ENCODE measurements at regions not wholly inside any gene's neighbourhood (a gene's known extent, or its start where the extent isn't known, plus 50 kb on each side); places are given as distances from the start of the nearest gene placed in this dataset.
A peak's percentile ranks its signal among the peaks of the same experiment; 100 is the strongest.

- no peak for ATAC-seq
- TF ChIP-seq OSR1 (CRISPR knock-in tag; IDR thresholded peaks at IDR 0.05) (no peak), GLIS3 (CRISPR knock-in tag; IDR thresholded peaks at IDR 0.05) (no peak)
Observed at GRCh38 chr9:71465392-71465791, 302.9 kb downstream of the CEMIP2 start.

GRCh38 chr9:71459082-71459481 lies 309.2 kb downstream of the CEMIP2 start:
- TF ChIP-seq ISL1 (CRISPR knock-in tag; IDR thresholded peaks at IDR 0.05) (no peak), ARNTL (CRISPR knock-in tag; IDR thresholded peaks at IDR 0.05; ENCODE audit: borderline replicate concordance, low read depth) (no peak), PPARA (CRISPR knock-in tag; IDR thresholded peaks at IDR 0.05; ENCODE audit: borderline replicate concordance) (no peak), CSDC2 (CRISPR knock-in tag; IDR thresholded peaks at IDR 0.05) (no peak)

GRCh38 chr9:71446473-71447411 lies 321.6 kb downstream of the CEMIP2 start:
- peak; percentile 98 for ATAC-seq
- no peak for TF ChIP-seq ARNTL (CRISPR knock-in tag; IDR thresholded peaks at IDR 0.05; ENCODE audit: borderline replicate concordance, low read depth)
- no peak for TF ChIP-seq ZFP3 (CRISPR knock-in tag; IDR thresholded peaks at IDR 0.05)
- no peak for TF ChIP-seq BACH2 (CRISPR knock-in tag; IDR thresholded peaks at IDR 0.05; ENCODE audit: borderline replicate concordance)
- no peak for TF ChIP-seq CREB5 (CRISPR knock-in tag; IDR thresholded peaks at IDR 0.05; ENCODE audit: low read depth)
- TF ChIP-seq RARB (CRISPR knock-in tag; IDR thresholded peaks at IDR 0.05), result no peak
- TF ChIP-seq TSHZ2 (CRISPR knock-in tag; IDR thresholded peaks at IDR 0.05), result no peak
- no peak for TF ChIP-seq CSRNP3 (CRISPR knock-in tag; IDR thresholded peaks at IDR 0.05)
- TF ChIP-seq TOX (CRISPR knock-in tag; IDR thresholded peaks at IDR 0.05; ENCODE audit: borderline replicate concordance), result no peak
- no peak for TF ChIP-seq ESRRG (CRISPR knock-in tag; IDR thresholded peaks at IDR 0.05)
- no peak for TF ChIP-seq CSDC2 (CRISPR knock-in tag; IDR thresholded peaks at IDR 0.05)
- TF ChIP-seq ISL1 (CRISPR knock-in tag; IDR thresholded peaks at IDR 0.05), result no peak
- no peak for TF ChIP-seq ZNF565 (CRISPR knock-in tag; conservative IDR thresholded peaks at IDR 0.05; ENCODE audit: low read depth)
- no peak for TF ChIP-seq POU6F1 (CRISPR knock-in tag; IDR thresholded peaks at IDR 0.05; ENCODE audit: borderline replicate concordance, low read depth)
- no peak for TF ChIP-seq ZNF70 (CRISPR knock-in tag; IDR thresholded peaks at IDR 0.05)
- no peak for TF ChIP-seq TCF4 (CRISPR knock-in tag; IDR thresholded peaks at IDR 0.05; ENCODE audit: borderline replicate concordance)
- TF ChIP-seq ZNF8 (CRISPR knock-in tag; IDR thresholded peaks at IDR 0.05), result no peak

More at GRCh38 chr9:71459082-71459481, 309.2 kb downstream of the CEMIP2 start:
- ATAC-seq, result no peak

GRCh38 chr9:71446106-71446472 lies 322.2 kb downstream of the CEMIP2 start:
- peak; percentile 21; the same call in 2 of the 3 replicates for ATAC-seq
- no peak for TF ChIP-seq BACH2 (CRISPR knock-in tag; IDR thresholded peaks at IDR 0.05; ENCODE audit: borderline replicate concordance)
- TF ChIP-seq ZFP3 (CRISPR knock-in tag; IDR thresholded peaks at IDR 0.05), result no peak
- no peak for TF ChIP-seq ISL1 (CRISPR knock-in tag; IDR thresholded peaks at IDR 0.05)
- no peak for TF ChIP-seq CSDC2 (CRISPR knock-in tag; IDR thresholded peaks at IDR 0.05)
- no peak for TF ChIP-seq TOX (CRISPR knock-in tag; IDR thresholded peaks at IDR 0.05; ENCODE audit: borderline replicate concordance)
- TF ChIP-seq TCF4 (CRISPR knock-in tag; IDR thresholded peaks at IDR 0.05; ENCODE audit: borderline replicate concordance), result no peak
- no peak for TF ChIP-seq ZFP30 (CRISPR knock-in tag; IDR thresholded peaks at IDR 0.05)
- TF ChIP-seq CREB5 (CRISPR knock-in tag; IDR thresholded peaks at IDR 0.05; ENCODE audit: low read depth), result no peak
- no peak for TF ChIP-seq ARNTL (CRISPR knock-in tag; IDR thresholded peaks at IDR 0.05; ENCODE audit: borderline replicate concordance, low read depth)
- no peak for TF ChIP-seq SNAI2 (CRISPR knock-in tag; IDR thresholded peaks at IDR 0.05)
- TF ChIP-seq PATZ1 (CRISPR knock-in tag; IDR thresholded peaks at IDR 0.05; ENCODE audit: borderline replicate concordance), result no peak
- no peak for TF ChIP-seq GLIS3 (CRISPR knock-in tag; IDR thresholded peaks at IDR 0.05)
- no peak for TF ChIP-seq ZNF8 (CRISPR knock-in tag; IDR thresholded peaks at IDR 0.05)
